OCI-LY3 (cell line): ENCODE measurements at regions not wholly inside any gene's neighbourhood (a gene's known extent, or its start where the extent isn't known, plus 50 kb on each side); places are given as distances from the start of the nearest gene placed in this dataset.

Experiments
- H2AFZ ChIP-seq: fragments of 200-600, 300-600 bp; shearing (Covaris generic); 2 replicates; pipeline ENCODE4 v1.6.0; 2014; ENCODE audit warnings: antibody characterized with exemption, low read depth, low read length
- H3K27ac ChIP-seq: fragments of 200-600, 300-600 bp; sonication (generic); 2 replicates; pipeline ENCODE4 v1.5.1; 2014; ENCODE audit warnings: mild to moderate bottlenecking, low read length, moderate library complexity, mixed read lengths
- H3K27me3 ChIP-seq: fragments of 200-600, 300-600 bp; sonication (generic); 2 replicates; pipeline ENCODE4 v1.6.1; 2014; ENCODE audit warnings: low read depth, low read length, mixed read lengths
- H3K36me3 ChIP-seq: fragments of 200-600, 300-600 bp; sonication (generic); replicated peaks from 2 replicates; pipeline ENCODE3; 2014; ENCODE audit warnings: low read depth, low read length, mixed read lengths
- H3K4me1 ChIP-seq: fragments of 300-600, 200-600 bp; sonication (generic); 2 replicates; pipeline ENCODE4 v1.6.1; 2014; ENCODE audit warnings: low read length, mixed read lengths
- H3K4me2 ChIP-seq: fragments of 200-600, 300-600 bp; sonication (generic); 2 replicates; pipeline ENCODE4 v1.6.1; 2014; ENCODE audit warnings: low read length, mixed read lengths
- H3K4me3 ChIP-seq: fragments of 300-600, 200-600 bp; sonication (generic); 2 replicates; pipeline ENCODE4 v1.5.1; 2014; ENCODE audit warnings: antibody characterized with exemption, mild to moderate bottlenecking, low read length, moderate library complexity
- H3K79me2 ChIP-seq: fragments of 300-600, 200-600 bp; shearing (Covaris generic); 2 replicates; pipeline ENCODE4 v1.6.1; 2014; ENCODE audit warnings: mild to moderate bottlenecking, low read length, mixed read lengths
- H3K9ac ChIP-seq: fragments of 300-600, 200-600 bp; shearing (Covaris generic); 2 replicates; pipeline ENCODE4 v1.6.0; 2014; ENCODE audit warnings: mild to moderate bottlenecking, low read length, moderate library complexity
- H3K9me3 ChIP-seq: fragments of 200-600, 300-600 bp; shearing (Covaris generic); 2 replicates; pipeline ENCODE4 v1.6.1; 2014; ENCODE audit warnings: low read length, mixed read lengths; ENCODE audit not compliant: insufficient read depth
- H4K20me1 ChIP-seq: fragments of 200-600, 300-600 bp; sonication (generic); 2 replicates; pipeline ENCODE4 v1.6.1; 2016; ENCODE audit warnings: low read length, mixed read lengths; ENCODE audit not compliant: insufficient read depth
- EZH2phosphoT487 ChIP-seq: fragments of 200-600 bp; shearing (Covaris generic); IDR thresholded peaks from 2 replicates; pipeline ENCODE4 v1.6.1; 2018; ENCODE audit warnings: antibody characterized with exemption, mixed run types, low read depth
- TF ChIP-seq, protein P1 (sequence below): fragments of 200-600, 300-600 bp; sonication (generic); IDR thresholded peaks from 2 replicates; pipeline ENCODE4 v1.5.1; 2014; ENCODE audit warnings: antibody characterized with exemption, low read length, low read depth

DNA sequence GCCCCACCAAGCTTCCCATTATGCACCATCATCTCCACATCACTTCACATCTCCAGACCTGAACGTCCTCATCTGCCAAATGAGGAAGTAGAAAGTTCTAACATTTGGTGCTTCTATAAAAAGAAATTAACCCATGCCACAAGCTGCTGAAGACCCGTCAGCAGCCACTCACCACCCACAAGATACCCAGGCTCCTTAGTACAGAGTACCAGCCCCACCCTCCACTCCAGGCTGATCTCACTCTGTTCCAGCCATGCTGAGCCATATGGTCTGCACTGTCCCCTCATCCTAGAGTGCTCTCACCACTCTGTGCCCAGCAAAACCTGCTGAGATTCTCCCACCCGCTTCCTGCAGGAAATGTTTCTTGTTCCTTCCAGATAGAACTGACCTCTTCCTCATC lies 240.8 kb upstream of the PPARGC1A start:
- Histone ChIP-seq H3K4me1 (peaks cover 4% of the 10 kb centered on the region), H3K4me3 (no peak overlapping the region), H4K20me1 (no peaks in the 10 kb centered on the region), H2AFZ (no peak overlapping the region), H3K27me3 (no peaks in the 10 kb centered on the region), H3K4me2 (no peak overlapping the region), H3K79me2 (no peaks in the 10 kb centered on the region), H3K9ac (no peak overlapping the region), H3K36me3 (no peaks in the 10 kb centered on the region), H3K9me3 (no peaks in the 10 kb centered on the region), H3K27ac (no peak overlapping the region)
- TF ChIP-seq, protein P1, sequence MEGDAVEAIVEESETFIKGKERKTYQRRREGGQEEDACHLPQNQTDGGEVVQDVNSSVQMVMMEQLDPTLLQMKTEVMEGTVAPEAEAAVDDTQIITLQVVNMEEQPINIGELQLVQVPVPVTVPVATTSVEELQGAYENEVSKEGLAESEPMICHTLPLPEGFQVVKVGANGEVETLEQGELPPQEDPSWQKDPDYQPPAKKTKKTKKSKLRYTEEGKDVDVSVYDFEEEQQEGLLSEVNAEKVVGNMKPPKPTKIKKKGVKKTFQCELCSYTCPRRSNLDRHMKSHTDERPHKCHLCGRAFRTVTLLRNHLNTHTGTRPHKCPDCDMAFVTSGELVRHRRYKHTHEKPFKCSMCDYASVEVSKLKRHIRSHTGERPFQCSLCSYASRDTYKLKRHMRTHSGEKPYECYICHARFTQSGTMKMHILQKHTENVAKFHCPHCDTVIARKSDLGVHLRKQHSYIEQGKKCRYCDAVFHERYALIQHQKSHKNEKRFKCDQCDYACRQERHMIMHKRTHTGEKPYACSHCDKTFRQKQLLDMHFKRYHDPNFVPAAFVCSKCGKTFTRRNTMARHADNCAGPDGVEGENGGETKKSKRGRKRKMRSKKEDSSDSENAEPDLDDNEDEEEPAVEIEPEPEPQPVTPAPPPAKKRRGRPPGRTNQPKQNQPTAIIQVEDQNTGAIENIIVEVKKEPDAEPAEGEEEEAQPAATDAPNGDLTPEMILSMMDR: no peak
- no peak for TF ChIP-seq EZH2phosphoT487

DNA sequence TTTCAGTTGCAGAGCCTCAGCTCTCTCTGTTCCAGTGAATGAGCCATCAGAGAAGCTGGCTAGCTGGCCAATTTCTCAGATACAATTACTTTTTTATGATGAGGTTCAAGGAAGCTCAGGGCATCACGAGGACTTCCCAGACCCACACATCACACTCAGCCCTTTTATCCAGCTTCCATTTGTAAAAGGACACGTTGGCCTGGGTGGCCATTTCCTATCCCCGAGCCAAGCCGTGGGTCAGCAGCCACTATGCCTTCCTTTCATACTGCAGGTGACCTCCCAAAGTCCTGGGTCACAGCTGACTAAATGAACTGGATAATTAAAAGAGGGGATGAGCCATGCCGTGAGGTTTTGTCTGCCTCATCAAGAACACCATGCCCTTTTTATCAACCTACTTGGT lies 236.9 kb upstream of the PPARGC1A start:
- Histone ChIP-seq H3K36me3 (no peaks in the 10 kb centered on the region), H2AFZ (no peak overlapping the region), H3K9ac (no peak overlapping the region), H3K27ac (no peak overlapping the region), H3K4me3 (no peak overlapping the region), H3K9me3 (no peaks in the 10 kb centered on the region), H3K27me3 (no peaks in the 10 kb centered on the region), H3K79me2 (no peaks in the 10 kb centered on the region), H4K20me1 (no peaks in the 10 kb centered on the region), H3K4me1 (peaks cover 4% of the 10 kb centered on the region), H3K4me2 (no peak overlapping the region)
- TF ChIP-seq, protein P1: no peak
- no peak for TF ChIP-seq EZH2phosphoT487

DNA sequence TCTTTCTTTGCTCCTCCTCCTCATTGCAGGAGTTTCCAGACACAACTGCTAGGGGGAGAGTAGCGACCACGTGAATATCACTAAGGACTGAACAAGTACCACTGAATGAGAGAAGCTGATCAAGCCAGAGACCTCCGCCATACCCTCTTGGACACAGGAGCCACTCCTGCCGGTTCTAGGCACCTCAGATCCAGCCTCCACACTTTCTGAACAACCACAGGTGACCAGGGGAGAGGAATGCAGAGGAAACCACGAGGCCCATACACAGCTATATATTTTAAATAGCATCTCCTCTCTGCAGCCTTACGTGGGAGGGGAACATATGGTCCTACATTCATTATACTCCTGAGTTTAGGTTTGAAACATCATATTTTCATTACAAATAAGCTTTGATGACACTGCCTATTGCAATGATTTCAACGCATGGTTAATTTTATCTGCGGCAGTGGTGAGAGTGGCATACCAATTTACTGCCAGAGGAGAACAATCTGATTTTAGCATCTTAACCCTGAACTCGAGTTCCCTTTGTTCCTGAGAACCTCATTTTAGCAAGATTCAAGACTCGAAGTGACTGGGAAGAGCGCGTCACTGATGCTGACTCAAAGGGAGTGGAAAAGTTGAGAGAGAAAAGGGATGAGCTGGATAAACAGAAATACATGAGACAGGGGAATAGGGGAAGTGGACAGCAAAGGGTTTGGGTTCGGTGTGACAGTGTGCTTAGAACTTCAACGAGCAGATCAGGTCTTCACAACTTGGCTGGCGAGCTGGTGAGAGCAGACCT lies 231.7 kb upstream of the PPARGC1A start:
- Histone ChIP-seq H3K27ac (no peak overlapping the region), H3K4me2 (no peak overlapping the region), H3K9ac (no peak overlapping the region), H3K79me2 (no peaks in the 10 kb centered on the region), H3K9me3 (no peaks in the 10 kb centered on the region), H3K36me3 (no peaks in the 10 kb centered on the region), H3K4me3 (no peak overlapping the region), H3K4me1 (no peaks in the 10 kb centered on the region), H4K20me1 (no peaks in the 10 kb centered on the region), H2AFZ (no peak overlapping the region), H3K27me3 (no peaks in the 10 kb centered on the region)
- TF ChIP-seq EZH2phosphoT487: no peak
- TF ChIP-seq, protein P1: no peak

DNA sequence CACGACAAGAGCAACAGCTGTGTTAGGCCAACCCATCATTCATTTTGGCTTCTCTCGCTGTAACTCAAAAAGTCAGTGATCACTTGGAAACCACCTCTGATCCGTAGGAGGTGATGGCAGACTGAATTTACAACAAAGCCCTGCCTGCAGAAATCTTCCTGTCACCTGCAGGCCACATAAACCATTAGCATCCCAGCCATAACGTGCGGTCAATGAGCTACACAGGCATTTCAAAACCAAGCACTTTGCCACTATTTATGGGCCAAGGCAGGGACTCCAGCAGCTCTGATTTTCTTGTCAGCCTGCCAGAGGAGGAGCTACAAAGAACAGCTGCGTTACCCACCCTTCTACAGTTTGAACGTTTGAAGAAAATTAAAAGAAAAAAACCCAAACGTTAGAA lies 228.1 kb upstream of the PPARGC1A start:
- Histone ChIP-seq H3K79me2 (no peaks in the 10 kb centered on the region), H3K27ac (no peak overlapping the region), H3K27me3 (no peaks in the 10 kb centered on the region), H4K20me1 (no peaks in the 10 kb centered on the region), H3K9me3 (no peaks in the 10 kb centered on the region), H2AFZ (no peak overlapping the region), H3K4me1 (no peaks in the 10 kb centered on the region), H3K4me2 (no peak overlapping the region), H3K4me3 (no peak overlapping the region), H3K36me3 (no peaks in the 10 kb centered on the region), H3K9ac (no peak overlapping the region)
- no peak for TF ChIP-seq EZH2phosphoT487
- TF ChIP-seq, protein P1: no peak
